ENCODE measurements at regions not wholly inside any gene's neighbourhood (a gene's known extent, or its start where the extent isn't known, plus 50 kb on each side); places are given as distances from the start of the nearest gene placed in this dataset.

DNA sequence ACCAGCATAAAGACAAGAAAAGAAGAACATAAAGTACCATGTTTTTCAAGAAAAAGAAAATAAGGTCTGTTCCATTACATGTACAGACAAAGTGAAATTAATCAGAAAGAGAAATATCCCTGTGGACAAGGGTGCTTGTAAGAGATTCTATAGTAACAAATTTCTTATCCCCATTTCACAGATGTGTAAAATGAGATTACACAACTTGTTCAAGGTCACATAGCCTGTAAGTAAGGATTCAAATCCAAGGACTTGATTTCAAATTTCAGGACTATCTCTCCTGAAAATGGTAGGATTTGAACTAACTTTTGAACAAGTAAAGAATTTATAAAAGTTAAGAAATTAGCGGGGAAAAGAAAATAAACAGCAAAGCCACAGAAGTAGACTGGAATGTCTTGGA is 248.2 kb upstream of the SLC39A10 start:
- Histone ChIP-seq H3K36me3 (ENCODE audit: control insufficient read depth in 1 of 2, insufficient read depth in 2 of 2, low read length in 2 of 2) (no peaks in the 10 kb centered on the region), H3K9ac (ENCODE audit: low read length) (no peak overlapping the region), H3K79me2 (ENCODE audit: insufficient read depth, low read length) (no peaks in the 10 kb centered on the region), H3K4me2 (ENCODE audit: low read length) (no peak overlapping the region), H3K9me2 (ENCODE audit: insufficient read depth) (no peaks in the 10 kb centered on the region), H3K27ac (ENCODE audit: low read depth, low read length) (no peak overlapping the region), H4K20me1 (ENCODE audit: insufficient read depth) (no peaks in the 10 kb centered on the region), H3K4me1 (ENCODE audit: control insufficient read depth in 1 of 2, insufficient read depth in 2 of 2, low read length in 2 of 2) (no peaks in the 10 kb centered on the region), H3K27me3 (ENCODE audit: insufficient read depth, low read length) (no peaks in the 10 kb centered on the region), H3K4me3 (replicated peaks in 1 of 2; ENCODE audit: low read depth in 1 of 2, low read length in 2 of 2) (no peak overlapping the region), H2AFZ (ENCODE audit: low read depth, low read length, poor library complexity, severe bottlenecking) (no peak overlapping the region), H3K9me3 (ENCODE audit: control insufficient read depth in 1 of 2, insufficient read depth in 1 of 2, low read depth in 1 of 2, low read length in 2 of 2) (no peaks in the 10 kb centered on the region)
- no TSS peak for BruUV-seq (replicated peaks)
- POLR2A ChIA-PET, result no interaction called here
- ATAC-seq, result no peak
- CTCF ChIA-PET, result no interaction called here
- RAD21 ChIA-PET (ENCODE audit: low non-redundant PET in 1 of 2, low total read pairs in 2 of 2, uncharacterized antibody in 2 of 2, unreplicated experiment in 2 of 2), result no interaction called here
- intact Hi-C loops (cut with micrococcal nuclease), result no loop called here
- TF ChIP-seq POLR2AphosphoS5 (IDR thresholded peaks at IDR 0.05; ENCODE audit: low read depth, low read length), result no peak
- DNase-seq (ENCODE audit: low read depth, low spot score), result no peak

DNA sequence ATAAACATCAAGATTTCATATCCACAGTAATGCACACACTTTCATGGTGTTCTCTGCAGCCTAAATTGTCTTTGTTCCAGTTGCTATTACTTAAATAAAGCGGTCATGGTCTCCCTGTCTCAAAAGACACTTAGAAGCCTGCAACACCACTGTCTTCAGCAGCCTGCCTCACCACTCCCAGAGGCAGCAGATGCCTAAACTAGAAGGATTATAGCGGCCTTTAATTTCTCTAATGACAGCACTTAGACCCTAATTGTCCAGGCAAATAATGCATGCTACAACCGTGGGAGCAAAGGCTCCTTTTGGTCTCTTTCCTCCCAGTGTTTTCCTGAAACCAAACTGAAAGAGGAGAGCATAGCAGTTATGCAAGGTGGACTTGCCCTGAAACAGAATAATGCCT is 248.8 kb upstream of the SLC39A10 start:
- Histone ChIP-seq H2AFZ (ENCODE audit: low read depth, low read length, poor library complexity, severe bottlenecking) (no peak overlapping the region), H3K4me3 (replicated peaks in 1 of 2; ENCODE audit: low read depth in 1 of 2, low read length in 2 of 2) (no peak overlapping the region), H3K27me3 (ENCODE audit: insufficient read depth, low read length) (no peaks in the 10 kb centered on the region), H4K20me1 (ENCODE audit: insufficient read depth) (no peaks in the 10 kb centered on the region), H3K36me3 (ENCODE audit: control insufficient read depth in 1 of 2, insufficient read depth in 2 of 2, low read length in 2 of 2) (no peaks in the 10 kb centered on the region), H3K4me2 (ENCODE audit: low read length) (no peak overlapping the region), H3K79me2 (ENCODE audit: insufficient read depth, low read length) (no peaks in the 10 kb centered on the region), H3K9me3 (ENCODE audit: control insufficient read depth in 1 of 2, insufficient read depth in 1 of 2, low read depth in 1 of 2, low read length in 2 of 2) (no peaks in the 10 kb centered on the region), H3K4me1 (ENCODE audit: control insufficient read depth in 1 of 2, insufficient read depth in 2 of 2, low read length in 2 of 2) (no peaks in the 10 kb centered on the region), H3K9me2 (ENCODE audit: insufficient read depth) (no peaks in the 10 kb centered on the region), H3K9ac (ENCODE audit: low read length) (no peak overlapping the region), H3K27ac (ENCODE audit: low read depth, low read length) (no peak overlapping the region)
- ATAC-seq (no peak), DNase-seq (ENCODE audit: low read depth, low spot score) (no peak)
- RAD21 ChIA-PET (ENCODE audit: low non-redundant PET in 1 of 2, low total read pairs in 2 of 2, uncharacterized antibody in 2 of 2, unreplicated experiment in 2 of 2), result no interaction called here
- TF ChIP-seq ELF1 (IDR thresholded peaks at IDR 0.05; ENCODE audit: borderline replicate concordance, low read depth) (no peak), JUND (IDR thresholded peaks at IDR 0.05) (no peak), SP1 (IDR thresholded peaks at IDR 0.05; ENCODE audit: low read depth) (no peak), ZNF274 (IDR thresholded peaks at IDR 0.05; ENCODE audit: low read depth, low read length) (no peak), TCF7L2 (IDR thresholded peaks at IDR 0.05; ENCODE audit: borderline replicate concordance, extremely low read depth, insufficient read depth, insufficient read length) (no peak), EGR1 (IDR thresholded peaks at IDR 0.05; ENCODE audit: low read depth) (no peak)
- TF ChIP-seq, protein P1, sequence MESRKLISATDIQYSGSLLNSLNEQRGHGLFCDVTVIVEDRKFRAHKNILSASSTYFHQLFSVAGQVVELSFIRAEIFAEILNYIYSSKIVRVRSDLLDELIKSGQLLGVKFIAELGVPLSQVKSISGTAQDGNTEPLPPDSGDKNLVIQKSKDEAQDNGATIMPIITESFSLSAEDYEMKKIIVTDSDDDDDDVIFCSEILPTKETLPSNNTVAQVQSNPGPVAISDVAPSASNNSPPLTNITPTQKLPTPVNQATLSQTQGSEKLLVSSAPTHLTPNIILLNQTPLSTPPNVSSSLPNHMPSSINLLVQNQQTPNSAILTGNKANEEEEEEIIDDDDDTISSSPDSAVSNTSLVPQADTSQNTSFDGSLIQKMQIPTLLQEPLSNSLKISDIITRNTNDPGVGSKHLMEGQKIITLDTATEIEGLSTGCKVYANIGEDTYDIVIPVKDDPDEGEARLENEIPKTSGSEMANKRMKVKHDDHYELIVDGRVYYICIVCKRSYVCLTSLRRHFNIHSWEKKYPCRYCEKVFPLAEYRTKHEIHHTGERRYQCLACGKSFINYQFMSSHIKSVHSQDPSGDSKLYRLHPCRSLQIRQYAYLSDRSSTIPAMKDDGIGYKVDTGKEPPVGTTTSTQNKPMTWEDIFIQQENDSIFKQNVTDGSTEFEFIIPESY (IDR thresholded peaks at IDR 0.05; ENCODE audit: extremely low read depth, insufficient replicate concordance, low read length), result no peak
- TF ChIP-seq, protein P2, sequence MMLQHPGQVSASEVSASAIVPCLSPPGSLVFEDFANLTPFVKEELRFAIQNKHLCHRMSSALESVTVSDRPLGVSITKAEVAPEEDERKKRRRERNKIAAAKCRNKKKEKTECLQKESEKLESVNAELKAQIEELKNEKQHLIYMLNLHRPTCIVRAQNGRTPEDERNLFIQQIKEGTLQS (IDR thresholded peaks at IDR 0.05), result no peak
- CTCF ChIA-PET, result no interaction called here
- POLR2A ChIA-PET, result no interaction called here
- no TSS peak for BruUV-seq (replicated peaks)
- intact Hi-C loops (cut with micrococcal nuclease), result no loop called here

Measured in HCT116 (cell line).